ENCODE measurements at regions not wholly inside any gene's neighbourhood (a gene's known extent, or its start where the extent isn't known, plus 50 kb on each side); places are given as distances from the start of the nearest gene placed in this dataset.

DNA sequence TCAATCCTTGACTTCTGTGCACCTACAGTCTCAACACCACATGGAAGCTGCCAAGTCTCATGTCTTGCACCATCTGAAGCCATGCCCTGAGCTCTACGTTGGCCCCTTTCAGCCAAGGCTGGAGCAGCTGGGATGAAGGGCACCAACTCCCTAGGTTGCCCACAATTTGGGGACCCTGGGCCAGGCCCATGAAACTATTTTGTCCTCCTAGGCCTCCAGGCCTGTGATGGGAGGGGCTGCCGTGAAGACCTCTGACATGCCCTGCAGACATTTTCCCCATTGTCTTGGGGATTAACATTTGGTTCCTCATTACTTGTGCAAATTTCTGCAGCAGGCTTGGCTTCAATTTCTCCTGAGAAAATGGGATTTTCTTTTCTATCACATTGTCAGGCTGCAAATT, 285.1 kb downstream of the DTWD2 start:
- no peak for TF ChIP-seq POLR2AphosphoS5 (IDR thresholded peaks at IDR 0.05; ENCODE audit: insufficient read depth in 1 of 2, low read depth in 1 of 2)
- TF ChIP-seq POLR2A (IDR thresholded peaks at IDR 0.05), result no peak
- TF ChIP-seq, protein P1, sequence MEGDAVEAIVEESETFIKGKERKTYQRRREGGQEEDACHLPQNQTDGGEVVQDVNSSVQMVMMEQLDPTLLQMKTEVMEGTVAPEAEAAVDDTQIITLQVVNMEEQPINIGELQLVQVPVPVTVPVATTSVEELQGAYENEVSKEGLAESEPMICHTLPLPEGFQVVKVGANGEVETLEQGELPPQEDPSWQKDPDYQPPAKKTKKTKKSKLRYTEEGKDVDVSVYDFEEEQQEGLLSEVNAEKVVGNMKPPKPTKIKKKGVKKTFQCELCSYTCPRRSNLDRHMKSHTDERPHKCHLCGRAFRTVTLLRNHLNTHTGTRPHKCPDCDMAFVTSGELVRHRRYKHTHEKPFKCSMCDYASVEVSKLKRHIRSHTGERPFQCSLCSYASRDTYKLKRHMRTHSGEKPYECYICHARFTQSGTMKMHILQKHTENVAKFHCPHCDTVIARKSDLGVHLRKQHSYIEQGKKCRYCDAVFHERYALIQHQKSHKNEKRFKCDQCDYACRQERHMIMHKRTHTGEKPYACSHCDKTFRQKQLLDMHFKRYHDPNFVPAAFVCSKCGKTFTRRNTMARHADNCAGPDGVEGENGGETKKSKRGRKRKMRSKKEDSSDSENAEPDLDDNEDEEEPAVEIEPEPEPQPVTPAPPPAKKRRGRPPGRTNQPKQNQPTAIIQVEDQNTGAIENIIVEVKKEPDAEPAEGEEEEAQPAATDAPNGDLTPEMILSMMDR (IDR thresholded peaks at IDR 0.05), result no peak

DNA sequence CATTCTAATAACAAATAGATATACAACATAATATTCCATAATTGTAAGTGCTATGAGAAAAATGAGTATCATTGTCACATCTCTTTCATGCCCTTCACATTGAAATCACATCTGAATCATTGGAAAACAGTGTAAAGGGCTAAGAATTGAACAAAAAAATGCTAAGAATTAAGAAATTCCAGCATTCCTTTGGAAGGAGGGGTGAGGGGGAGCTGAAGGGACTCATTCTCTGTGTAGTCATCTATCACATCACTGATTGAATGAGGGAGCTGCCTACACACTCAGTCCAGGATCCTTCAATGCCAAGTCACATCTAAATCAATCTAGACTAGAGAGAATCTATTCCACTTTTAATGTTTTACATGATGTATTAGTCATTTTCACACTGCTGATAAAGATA, 286.6 kb downstream of the DTWD2 start:
- no peak for DNase-seq (ENCODE audit: extremely low spot score in 2 of 2)
- Histone ChIP-seq H3K27ac (no peak overlapping the region), H3K4me3 (no peak overlapping the region), H3K36me3 (no peaks in the 10 kb centered on the region), H3K9me3 (peaks cover 6% of the 10 kb centered on the region), H3K27me3 (no peaks in the 10 kb centered on the region), H3K4me1 (no peaks in the 10 kb centered on the region)
- intact Hi-C loops (cut with DNase I), result no loop called here
- no peak for TF ChIP-seq POLR2AphosphoS5 (IDR thresholded peaks at IDR 0.05; ENCODE audit: insufficient read depth in 1 of 2, low read depth in 1 of 2)

More for the DNA sequence above, 285.1 kb downstream of the DTWD2 start:
- no peak for DNase-seq (ENCODE audit: extremely low spot score in 2 of 2)
- Histone ChIP-seq H3K4me1 (no peaks in the 10 kb centered on the region), H3K27me3 (no peaks in the 10 kb centered on the region), H3K27ac (no peak overlapping the region), H3K36me3 (no peaks in the 10 kb centered on the region), H3K9me3 (peaks cover 6% of the 10 kb centered on the region), H3K4me3 (no peak overlapping the region)
- intact Hi-C loops (cut with DNase I), result no loop called here

DNA sequence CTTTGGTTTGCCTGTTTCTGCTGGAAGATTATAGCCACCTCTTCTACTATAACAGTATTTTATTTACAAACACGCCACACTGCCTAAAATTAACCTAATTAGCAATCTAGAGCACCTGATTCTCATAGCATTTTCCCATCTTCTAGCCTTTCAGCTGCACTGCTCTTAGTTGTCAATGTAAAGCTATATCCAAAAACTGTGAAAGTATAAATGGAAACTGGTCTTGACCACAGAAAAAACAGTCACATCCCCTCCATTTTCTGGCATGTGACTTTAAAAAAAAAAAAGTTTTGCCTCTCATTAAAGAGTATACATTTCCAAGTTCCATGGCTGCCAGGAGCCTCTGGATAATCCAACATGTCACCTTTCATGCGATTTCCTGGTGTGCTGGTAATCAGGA, 287.8 kb downstream of the DTWD2 start:
- Histone ChIP-seq H3K9me3 (peaks cover 6% of the 10 kb centered on the region), H3K4me1 (no peaks in the 10 kb centered on the region), H3K27me3 (no peaks in the 10 kb centered on the region), H3K36me3 (no peaks in the 10 kb centered on the region), H3K4me3 (no peak overlapping the region), H3K27ac (no peak overlapping the region)
- intact Hi-C loops (cut with DNase I), result no loop called here
- DNase-seq (ENCODE audit: extremely low spot score in 2 of 2), result no peak
- TF ChIP-seq, protein P1 (IDR thresholded peaks at IDR 0.05), result no peak
- TF ChIP-seq POLR2A (IDR thresholded peaks at IDR 0.05) (no peak), POLR2AphosphoS5 (IDR thresholded peaks at IDR 0.05; ENCODE audit: insufficient read depth in 1 of 2, low read depth in 1 of 2) (no peak)

DNA sequence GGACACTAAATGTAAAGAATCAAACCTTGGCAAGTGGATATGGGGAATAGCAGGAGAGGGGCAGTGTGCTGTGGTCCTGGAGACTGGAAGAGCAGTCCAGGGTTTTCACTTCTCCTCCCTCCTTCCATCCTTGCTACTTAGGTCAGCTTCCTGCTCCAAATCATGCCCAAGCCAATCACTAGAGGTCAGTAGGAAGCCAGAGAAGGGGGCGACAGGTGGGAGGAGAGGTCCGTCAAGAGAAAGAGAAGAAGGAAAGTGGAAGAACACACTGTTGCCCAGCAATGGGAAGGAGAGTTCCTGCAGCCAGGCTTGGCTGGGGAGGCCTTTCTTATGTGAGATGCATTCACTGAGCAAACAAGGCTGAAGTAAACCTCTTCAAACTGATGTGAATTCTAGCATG, 289.6 kb downstream of the DTWD2 start:
- TF ChIP-seq POLR2A (IDR thresholded peaks at IDR 0.05) (no peak), POLR2AphosphoS5 (IDR thresholded peaks at IDR 0.05; ENCODE audit: insufficient read depth in 1 of 2, low read depth in 1 of 2) (no peak)
- TF ChIP-seq, protein P1 (IDR thresholded peaks at IDR 0.05), result no peak
- DNase-seq (ENCODE audit: extremely low spot score in 2 of 2), result no peak
- Histone ChIP-seq H3K27ac (no peak overlapping the region), H3K27me3 (no peaks in the 10 kb centered on the region), H3K4me1 (no peaks in the 10 kb centered on the region), H3K36me3 (no peaks in the 10 kb centered on the region), H3K4me3 (no peak overlapping the region), H3K9me3 (peaks cover 6% of the 10 kb centered on the region)
- intact Hi-C loops (cut with DNase I), result no loop called here

DNA sequence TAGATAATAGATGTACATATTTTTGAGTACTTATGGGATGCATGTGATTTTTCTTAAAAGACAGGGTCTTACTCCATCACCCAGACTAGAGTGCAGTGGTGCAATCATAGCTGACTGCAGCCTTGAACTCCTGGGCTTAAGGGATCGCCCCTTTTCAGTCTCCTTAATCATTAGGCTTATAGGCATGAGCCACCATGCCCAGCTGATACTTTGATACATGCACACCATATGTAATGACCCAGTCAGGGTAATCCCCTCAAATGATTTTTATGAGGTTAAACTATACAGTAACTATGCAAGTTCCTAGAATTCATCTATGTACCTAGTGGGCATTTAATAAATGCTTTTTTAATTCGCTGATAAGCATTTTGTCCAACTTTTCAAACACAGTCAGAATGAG, 292.3 kb downstream of the DTWD2 start:
- intact Hi-C loops (cut with DNase I), result no loop called here
- H3K4me3 ChIP-seq, result no peak overlapping the region
- TF ChIP-seq POLR2A (IDR thresholded peaks at IDR 0.05), result no peak

DNA sequence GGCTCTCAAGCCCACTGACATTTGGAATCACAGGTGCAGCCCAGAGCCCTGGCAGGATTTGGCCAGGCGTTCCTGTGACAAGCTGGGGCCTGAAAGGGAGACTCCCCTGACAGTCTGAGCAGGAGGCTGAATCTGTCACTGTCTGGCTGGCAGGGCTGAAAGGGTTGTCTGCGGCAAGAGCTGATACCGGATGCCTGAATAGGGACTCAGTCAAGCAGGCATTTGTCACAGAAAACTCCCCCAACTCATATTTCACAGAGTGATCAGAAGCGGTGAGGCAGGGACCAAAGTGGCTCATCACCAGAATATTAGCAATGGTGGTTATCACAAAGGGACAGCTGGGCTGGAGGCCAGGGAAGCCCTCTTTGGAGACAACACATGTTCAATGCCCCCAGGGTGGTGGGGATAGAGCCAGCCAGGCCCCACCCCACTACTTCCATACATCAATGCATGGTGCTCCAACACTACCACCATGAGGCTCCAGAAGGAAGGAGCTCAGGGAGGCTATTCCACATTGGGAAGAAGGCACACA, 295.5 kb downstream of the DTWD2 start:
- Histone ChIP-seq H3K4me1 (no peaks in the 10 kb centered on the region), H3K27me3 (no peaks in the 10 kb centered on the region), H3K36me3 (no peaks in the 10 kb centered on the region), H3K4me3 (no peak overlapping the region), H3K9me3 (no peaks in the 10 kb centered on the region), H3K27ac (no peak overlapping the region)
- intact Hi-C loops (cut with DNase I), result no loop called here
- no peak for DNase-seq (ENCODE audit: extremely low spot score in 2 of 2)
- TF ChIP-seq, protein P1 (IDR thresholded peaks at IDR 0.05), result no peak
- no peak for TF ChIP-seq POLR2AphosphoS5 (IDR thresholded peaks at IDR 0.05; ENCODE audit: insufficient read depth in 1 of 2, low read depth in 1 of 2)
- TF ChIP-seq POLR2A (IDR thresholded peaks at IDR 0.05), result no peak

More for the DNA sequence above, 292.3 kb downstream of the DTWD2 start:
- Histone ChIP-seq H3K9me3 (no peaks in the 10 kb centered on the region), H3K4me1 (no peaks in the 10 kb centered on the region), H3K36me3 (no peaks in the 10 kb centered on the region), H3K27ac (no peak overlapping the region), H3K27me3 (no peaks in the 10 kb centered on the region)
- no peak for DNase-seq (ENCODE audit: extremely low spot score in 2 of 2)

All from vagina (tissue), 2 donors.